ENCODE measurements at regions not wholly inside any gene's neighbourhood (a gene's known extent, or its start where the extent isn't known, plus 50 kb on each side); places are given as distances from the start of the nearest gene placed in this dataset.
"Not testable (repeated sequence)": the region's sequence is repeated elsewhere in the genome, so short reads cannot be mapped to it uniquely, and the experiment has no call there.

GRCh38 chr1:195756109-195756508 is 852.1 kb downstream of the KCNT2 start:
- DNase-seq (ENCODE audit: low read depth in 2 of 2), result no peak

- no peak for DNase-seq (ENCODE audit: low read depth in 2 of 2)
These were observed 853.4 kb downstream of the KCNT2 start for GRCh38 chr1:195754874-195755273.

- DNase-seq (ENCODE audit: low read depth in 2 of 2), result no peak
These were observed 853.9 kb downstream of the KCNT2 start for GRCh38 chr1:195754303-195754702.

- no peak for DNase-seq (ENCODE audit: low read depth in 2 of 2)
These were observed 859.3 kb downstream of the KCNT2 start for GRCh38 chr1:195748969-195749368.

GRCh38 chr1:195745189-195746010 is 862.8 kb downstream of the KCNT2 start:
- no peak for DNase-seq (ENCODE audit: low read depth in 2 of 2)

- no peak for DNase-seq (ENCODE audit: low read depth in 2 of 2)
These were observed 864.0 kb downstream of the KCNT2 start for GRCh38 chr1:195744256-195744655.

- DNase-seq (ENCODE audit: low read depth in 2 of 2), result no peak
These were observed 867.4 kb downstream of the KCNT2 start for GRCh38 chr1:195740862-195741261.

GRCh38 chr1:195738966-195739650 is 869.1 kb downstream of the KCNT2 start:
- DNase-seq (ENCODE audit: low read depth in 2 of 2), result no peak

- DNase-seq (ENCODE audit: low read depth in 2 of 2), result no peak
These were observed 873.1 kb downstream of the KCNT2 start for GRCh38 chr1:195735140-195735539.

- no peak for DNase-seq (ENCODE audit: low read depth in 2 of 2)
These were observed 874.4 kb downstream of the KCNT2 start for GRCh38 chr1:195733826-195734225.

- no peak for DNase-seq (ENCODE audit: low read depth in 2 of 2)
These were observed 874.8 kb downstream of the KCNT2 start for GRCh38 chr1:195733408-195733807.

GRCh38 chr1:195731385-195731784 is 876.9 kb downstream of the KCNT2 start:
- no peak for DNase-seq (ENCODE audit: low read depth in 2 of 2)

GRCh38 chr1:195723796-195724194 is 884.4 kb downstream of the KCNT2 start:
- no peak for DNase-seq (ENCODE audit: low read depth in 2 of 2)

- DNase-seq (ENCODE audit: low read depth in 2 of 2), result not testable (repeated sequence)
These were observed 885.1 kb downstream of the KCNT2 start for GRCh38 chr1:195722852-195723795.

GRCh38 chr1:195722146-195722545 is 886.1 kb downstream of the KCNT2 start:
- DNase-seq (ENCODE audit: low read depth in 2 of 2), result not testable (repeated sequence)

- DNase-seq (ENCODE audit: low read depth in 2 of 2), result no peak
These were observed 886.8 kb downstream of the KCNT2 start for GRCh38 chr1:195721210-195721971.

GRCh38 chr1:195717651-195718050 is 890.6 kb downstream of the KCNT2 start:
- no peak for DNase-seq (ENCODE audit: low read depth in 2 of 2)

- no peak for DNase-seq (ENCODE audit: low read depth in 2 of 2)
These were observed 892.6 kb downstream of the KCNT2 start for GRCh38 chr1:195715652-195716051.

GRCh38 chr1:195714248-195714647 is 894.0 kb downstream of the KCNT2 start:
- no peak for DNase-seq (ENCODE audit: low read depth in 2 of 2)

- DNase-seq (ENCODE audit: low read depth in 2 of 2), result no peak
These were observed 898.4 kb downstream of the KCNT2 start for GRCh38 chr1:195709821-195710220.

- no peak for DNase-seq (ENCODE audit: low read depth in 2 of 2)
These were observed 904.2 kb downstream of the KCNT2 start for GRCh38 chr1:195704028-195704427.

All from stimulated activated CD8-positive, alpha-beta memory T cell treated with anti-CD3 and anti-CD28 coated beads, Interleukin-15, amount 100 ng/mL, for 48 hours (primary cell).